GM18519 (cell line): ENCODE measurements at regions not wholly inside any gene's neighbourhood (a gene's known extent, or its start where the extent isn't known, plus 50 kb on each side); places are given as distances from the start of the nearest gene placed in this dataset.
"Not testable (repeated sequence)": the region's sequence is repeated elsewhere in the genome, so short reads cannot be mapped to it uniquely, and the experiment has no call there.

ENCODE experiments used
- ATAC-seq: cut with Tn5 transposase; IDR thresholded peaks from one replicate; pipeline ENCODE4 v1.9.1; 2021; ENCODE audit warnings: mild to moderate bottlenecking, moderate library complexity; ENCODE audit not compliant: unreplicated experiment, low FRiP score

- ATAC-seq, result not testable (repeated sequence)
Observed at GRCh38 chr2:87343347-87343746, 321.7 kb upstream of the PLGLB1 start.

GRCh38 chr2:87345283-87345682 lies 323.6 kb upstream of the PLGLB1 start:
- ATAC-seq, result not testable (repeated sequence)

GRCh38 chr2:87348556-87348955 lies 326.9 kb upstream of the PLGLB1 start:
- not testable (repeated sequence) for ATAC-seq

GRCh38 chr2:87349006-87349405 lies 327.4 kb upstream of the PLGLB1 start:
- ATAC-seq, result not testable (repeated sequence)

DNA sequence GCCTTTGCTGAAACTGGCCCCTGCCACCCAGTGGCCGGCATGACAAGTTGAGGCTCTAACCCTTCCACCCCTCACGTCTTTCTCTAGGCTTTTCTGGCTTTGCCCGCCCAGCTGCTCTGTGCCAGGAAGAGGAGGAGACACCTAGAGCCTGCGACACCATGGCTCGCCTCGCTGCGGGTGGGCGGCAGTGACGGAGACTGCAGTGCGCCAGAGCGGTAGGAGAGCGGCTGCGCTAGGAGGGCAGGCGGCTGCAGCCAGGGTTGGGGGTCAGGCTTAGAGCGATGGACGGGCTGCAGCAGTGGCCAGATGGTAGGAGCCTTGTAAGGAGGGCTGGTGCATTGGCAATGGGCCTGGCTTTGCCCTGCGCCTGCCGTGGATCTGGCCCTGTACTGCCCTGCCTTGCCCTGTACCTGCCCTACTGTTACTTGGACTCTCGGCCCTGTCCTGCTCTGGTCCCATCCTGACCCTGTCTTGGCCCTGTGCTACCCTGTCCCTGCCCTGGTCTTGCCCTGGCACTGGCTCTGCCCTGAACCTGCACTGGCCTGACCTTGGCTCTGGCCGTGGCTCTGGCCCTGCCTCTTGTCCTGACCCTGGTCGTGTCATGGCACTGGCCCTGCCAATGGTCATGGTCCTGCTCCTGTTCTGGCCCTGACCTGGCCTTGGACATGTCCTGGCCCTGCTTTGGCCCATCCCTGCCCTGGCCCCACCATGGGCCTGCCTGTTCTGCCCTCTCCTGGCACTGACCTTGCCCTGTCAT lies 330.7 kb upstream of the PLGLB1 start:
- ATAC-seq, result not testable (repeated sequence)

- not testable (repeated sequence) for ATAC-seq
Observed at GRCh38 chr2:87353408-87353807, 331.8 kb upstream of the PLGLB1 start.

GRCh38 chr2:87354102-87354501 lies 332.5 kb upstream of the PLGLB1 start:
- not testable (repeated sequence) for ATAC-seq

- ATAC-seq, result not testable (repeated sequence)
Observed at GRCh38 chr2:87360250-87360649, 338.6 kb upstream of the PLGLB1 start.

DNA sequence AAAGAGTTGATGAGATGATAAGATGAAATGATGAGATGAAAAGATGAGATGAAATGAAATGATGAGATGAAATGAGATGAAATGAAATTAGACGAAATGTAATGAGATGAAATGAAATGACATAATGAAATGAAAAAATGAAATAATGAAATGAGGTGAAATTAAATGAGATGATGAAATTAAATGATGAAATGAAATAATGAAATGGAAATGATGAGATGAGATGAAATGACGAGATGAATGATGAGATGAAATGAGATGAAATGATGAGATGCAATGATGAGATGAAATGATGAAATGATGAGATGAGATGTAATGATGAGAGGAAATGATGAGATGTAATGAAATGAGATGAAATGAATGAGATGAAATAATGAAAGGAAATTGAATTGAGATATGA lies 339.3 kb upstream of the PLGLB1 start:
- not testable (repeated sequence) for ATAC-seq

DNA sequence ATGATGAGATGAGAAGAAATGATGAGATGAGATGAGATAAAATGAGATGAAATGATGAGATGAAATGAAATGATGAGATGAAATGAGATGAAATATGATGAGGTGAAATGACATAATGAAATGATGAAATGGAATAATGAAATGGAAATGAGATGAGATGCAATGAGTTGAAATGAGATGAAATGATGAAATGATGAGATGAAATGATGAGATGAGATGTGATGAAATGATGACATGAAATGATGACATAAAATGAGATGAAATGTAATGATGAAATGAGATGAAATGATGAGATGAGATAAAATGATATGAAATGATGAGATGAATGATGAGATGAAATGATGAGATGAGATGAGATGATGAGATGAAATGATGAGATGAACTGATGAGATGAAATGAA lies 340.2 kb upstream of the PLGLB1 start:
- ATAC-seq, result not testable (repeated sequence)

- not testable (repeated sequence) for ATAC-seq
Observed at GRCh38 chr2:87364379-87364778, 342.7 kb upstream of the PLGLB1 start.

DNA sequence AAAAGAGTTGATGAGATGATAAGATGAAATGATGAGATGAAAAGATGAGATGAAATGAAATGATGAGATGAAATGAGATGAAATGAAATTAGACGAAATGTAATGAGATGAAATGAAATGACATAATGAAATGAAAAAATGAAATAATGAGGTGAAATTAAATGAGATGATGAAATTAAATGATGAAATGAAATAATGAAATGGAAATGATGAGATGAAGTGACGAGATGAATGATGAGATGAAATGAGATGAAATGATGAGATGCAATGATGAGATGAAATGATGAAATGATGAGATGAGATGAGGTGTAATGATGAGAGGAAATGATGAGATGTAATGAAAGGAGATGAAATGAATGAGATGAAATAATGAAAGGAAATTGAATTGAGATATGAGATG lies 343.4 kb upstream of the PLGLB1 start:
- ATAC-seq, result not testable (repeated sequence)

GRCh38 chr2:87386063-87386560 lies 361.8 kb upstream of the PLGLB2 start:
- not testable (repeated sequence) for ATAC-seq

DNA sequence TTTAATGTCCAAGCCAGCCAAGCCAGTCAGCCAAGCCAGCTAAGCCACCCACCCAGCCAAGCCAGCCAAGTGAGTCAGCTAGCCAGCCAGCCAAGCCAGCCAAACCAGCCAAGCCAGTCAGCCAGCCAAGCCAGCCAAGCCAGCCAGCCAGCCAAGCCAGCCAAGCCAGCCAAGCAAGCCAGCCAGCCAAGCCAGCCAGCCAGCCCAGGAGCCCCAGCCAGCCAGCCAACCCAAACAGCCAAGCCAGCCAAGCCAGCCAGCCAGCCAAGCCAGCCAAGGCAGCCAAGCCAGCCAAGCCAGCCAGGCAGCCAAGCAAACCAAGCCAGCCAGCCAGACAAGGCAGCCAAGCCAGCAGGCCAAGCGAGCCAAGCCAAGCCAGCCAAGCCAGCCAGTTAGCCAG lies 352.1 kb upstream of the PLGLB2 start:
- not testable (repeated sequence) for ATAC-seq

DNA sequence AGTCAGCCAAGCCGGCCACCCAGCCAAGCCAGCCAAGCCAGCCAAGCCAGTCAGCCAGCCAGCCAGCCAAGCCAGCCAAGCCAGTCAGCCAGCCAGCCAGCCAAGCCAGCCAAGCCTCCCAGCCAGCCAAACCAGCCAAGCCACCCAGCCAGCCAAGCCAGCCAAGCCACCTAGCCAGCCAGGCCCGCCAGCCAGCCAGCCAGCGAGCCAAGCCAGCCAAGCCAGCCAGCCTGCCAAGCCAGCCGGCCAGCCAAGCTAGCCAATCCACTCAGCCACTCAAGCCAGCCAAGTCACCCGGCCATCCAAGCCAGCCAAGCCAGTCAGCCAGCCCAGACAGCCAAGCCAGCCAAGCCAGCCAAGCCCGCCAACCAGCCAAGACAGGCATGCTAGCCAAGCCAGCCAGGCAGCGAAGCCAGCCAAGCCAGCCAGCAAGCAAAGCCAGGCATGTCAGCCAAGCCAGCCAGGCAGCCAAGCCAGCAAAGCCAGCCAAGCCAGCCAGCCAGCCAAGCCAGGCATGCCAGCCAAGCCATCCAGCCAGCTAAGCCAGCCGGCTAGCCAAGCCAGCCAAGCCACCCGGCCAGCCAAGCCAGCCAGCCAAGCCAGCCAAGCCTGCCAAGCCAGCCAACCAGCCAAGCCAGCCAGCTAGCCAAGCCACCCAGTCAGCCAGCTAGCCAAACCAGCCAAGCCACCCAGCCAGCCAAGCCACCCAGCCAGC lies 351.2 kb upstream of the PLGLB2 start:
- ATAC-seq, result not testable (repeated sequence)

GRCh38 chr2:87397276-87398065 lies 350.4 kb upstream of the PLGLB2 start:
- ATAC-seq, result not testable (repeated sequence)

DNA sequence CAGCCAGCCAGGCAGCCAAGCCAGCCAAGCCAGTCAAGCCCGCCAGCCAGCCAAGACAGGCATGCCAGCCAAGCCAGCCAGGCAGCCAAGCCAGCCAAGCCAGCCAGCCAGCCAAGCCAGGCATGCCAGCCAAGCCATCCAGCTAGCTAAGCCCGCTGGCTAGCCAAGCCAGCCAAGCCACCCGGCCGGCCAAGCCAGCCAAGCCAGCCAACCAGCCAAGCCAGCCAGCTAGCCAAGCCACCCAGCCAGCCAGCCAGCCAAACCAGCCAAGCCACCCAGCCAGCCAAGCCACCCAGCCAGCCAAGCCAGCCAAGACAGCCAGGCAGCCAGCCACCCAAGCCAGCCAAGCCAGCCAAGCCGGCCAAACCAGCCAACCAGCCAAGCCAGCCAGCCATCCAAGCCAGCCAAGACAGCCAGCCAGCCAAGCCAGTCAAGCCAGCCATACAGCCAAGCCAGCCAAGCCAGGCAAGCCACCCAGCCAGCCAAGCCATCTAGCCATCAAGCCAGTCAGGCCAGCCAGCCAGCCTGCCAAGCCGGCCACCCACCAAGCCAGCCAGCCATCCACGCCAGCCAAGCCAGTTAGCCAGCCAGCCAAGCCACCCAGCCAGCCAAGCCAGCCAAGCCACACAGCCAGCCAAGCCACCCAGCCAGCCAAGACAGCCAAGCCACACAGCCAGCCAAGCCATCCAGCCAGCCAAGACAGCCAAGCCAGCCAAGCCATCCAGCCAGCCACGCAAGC lies 349.2 kb upstream of the PLGLB2 start:
- not testable (repeated sequence) for ATAC-seq

DNA sequence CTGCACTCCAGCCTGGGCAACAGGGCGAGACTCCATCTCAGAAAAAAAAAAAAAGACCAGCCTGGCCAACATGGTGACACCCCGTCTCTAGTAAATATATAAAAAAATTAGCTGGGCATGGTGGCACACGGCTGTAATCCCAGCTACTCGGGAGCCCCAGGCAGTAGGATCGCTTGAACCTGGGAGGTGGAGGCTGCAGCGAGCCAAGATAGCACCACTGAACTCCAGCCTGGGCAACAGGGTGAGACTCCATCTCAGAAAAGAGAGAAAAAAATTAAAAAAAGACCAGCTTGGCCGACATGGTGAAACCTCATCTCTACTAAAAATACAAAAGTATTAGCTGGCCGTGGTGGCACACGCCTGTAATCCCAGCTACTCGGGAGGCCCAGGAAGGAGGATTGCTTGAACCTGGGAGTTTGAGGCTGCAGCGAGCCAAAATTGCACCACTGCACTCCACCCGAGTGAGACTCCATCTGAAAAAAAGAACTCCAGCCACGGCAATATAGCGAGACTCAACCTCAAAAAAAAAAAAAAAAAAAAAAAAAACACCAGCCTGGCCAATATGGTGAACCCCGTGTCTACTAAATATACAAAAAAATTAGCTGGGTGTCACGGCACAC lies 346.1 kb upstream of the PLGLB2 start:
- ATAC-seq, result no peak

DNA sequence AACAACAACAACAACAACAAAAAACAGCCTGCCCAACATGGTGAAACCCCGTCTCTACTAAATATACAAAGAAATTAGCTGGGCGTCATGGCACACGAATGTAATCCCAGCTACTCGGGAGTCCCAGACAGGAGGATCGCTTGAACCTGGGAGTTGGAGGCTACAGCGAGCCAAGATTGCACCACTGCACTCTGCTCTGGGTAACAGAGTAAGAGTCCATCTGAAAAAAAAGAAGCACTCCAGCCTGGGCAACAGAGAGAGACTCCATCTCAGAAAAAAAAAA lies 344.1 kb upstream of the PLGLB2 start:
- no peak for ATAC-seq
